K562 (cell line): ENCODE measurements at regions not wholly inside any gene's neighbourhood (a gene's known extent, or its start where the extent isn't known, plus 50 kb on each side); places are given as distances from the start of the nearest gene placed in this dataset.

Experiments
- ARID2 ChIP-seq: fragments of 450-650 bp; IDR thresholded peaks from 2 replicates; pipeline ENCODE4 v1.6.1; 2017; ENCODE audit warnings: antibody characterized with exemption, mild to moderate bottlenecking
- FOXM1 ChIP-seq, 2 experiments: fragments of 450-650 bp in 1 of 2; sonication (generic) in 1 of 2; formaldehyde crosslinking in 1 of 2; IDR thresholded peaks; 2 replicates each; pipeline versions ENCODE4 v1.6.1 to v1.9.0; 2017 to 2022; ENCODE audit warnings: low read depth in 2 of 2, mild to moderate bottlenecking in 2 of 2, missing genetic modification reagents in 1 of 2, moderate library complexity in 1 of 2
- MECOM ChIP-seq: fragments of 250-450 bp; sonication (Bioruptor Pico); IDR thresholded peaks from 2 replicates; pipeline ENCODE4 v1.8.0; 2022; ENCODE audit warnings: inconsistent platforms
- PCBP2 ChIP-seq: fragments of 200-400 bp; formaldehyde crosslinking; IDR thresholded peaks from 2 replicates; pipeline ENCODE4 v1.6.1; 2018; ENCODE audit warnings: low read length, low read depth, mild to moderate bottlenecking, moderate library complexity; ENCODE audit not compliant: poor library complexity, severe bottlenecking
- POLR2A ChIP-seq: fragments of 450-650 bp; conservative IDR thresholded peaks from 2 replicates; pipeline ENCODE4 v1.6.1; 2016
- POLR2AphosphoS5 ChIP-seq: IDR thresholded peaks from 2 replicates; pipeline ENCODE4 v1.6.1; 2011; ENCODE audit warnings: mild to moderate bottlenecking, low read depth, low read length, moderate library complexity; ENCODE audit not compliant: control insufficient read depth, insufficient read depth
- TARDBP ChIP-seq: fragments of 450-650 bp; IDR thresholded peaks from 2 replicates; pipeline ENCODE4 v1.6.1; 2016
- TEAD2 ChIP-seq: fragments of 450-650 bp; IDR thresholded peaks from 2 replicates; pipeline ENCODE4 v1.6.1; 2016; ENCODE audit warnings: missing genetic modification characterization, control low read depth, missing compliant biosample characterization
- ZFP36 ChIP-seq: fragments of 150-350 bp; IDR thresholded peaks from 2 replicates; pipeline ENCODE4 v1.6.1; 2018; ENCODE audit warnings: low read length, low read depth; ENCODE audit not compliant: partially characterized antibody
- ZNF121 ChIP-seq: sonication (generic); formaldehyde crosslinking; conservative IDR thresholded peaks from 2 replicates; pipeline ENCODE4 v1.8.0; 2022; ENCODE audit warnings: missing genetic modification reagents
- TF ChIP-seq, protein P1 (sequence below): sonication (generic); formaldehyde crosslinking; IDR thresholded peaks from 2 replicates; pipeline ENCODE4 v1.8.1; 2023; ENCODE audit warnings: mild to moderate bottlenecking, missing genetic modification reagents
- TF ChIP-seq, protein P2 (sequence below): fragments of 450-650 bp; formaldehyde crosslinking; IDR thresholded peaks from 2 replicates; pipeline ENCODE4 v1.4.0; 2022; ENCODE audit warnings: mild to moderate bottlenecking, moderate library complexity

DNA sequence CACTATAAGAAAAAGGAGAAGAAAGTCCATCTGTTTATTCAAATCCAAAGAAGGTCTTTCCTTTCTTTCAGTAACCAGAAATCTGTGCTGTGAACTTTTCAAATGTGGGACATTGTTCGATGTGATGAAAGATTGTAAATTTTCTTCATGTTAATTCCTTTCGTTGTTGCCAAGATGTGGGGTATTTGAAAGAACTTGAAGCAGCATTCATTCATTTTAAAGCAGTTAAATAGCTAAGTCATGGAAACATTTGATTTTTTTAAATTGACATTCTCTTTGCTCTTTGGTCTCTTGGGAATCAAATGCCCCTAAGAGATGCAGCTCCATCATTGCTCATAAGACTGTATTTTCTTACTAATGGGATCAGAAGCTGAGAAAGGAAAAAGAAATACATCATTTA is 93.7 kb upstream of the EHBP1 start:
- TF ChIP-seq TEAD2 (no peak), POLR2AphosphoS5 (no peak), ZFP36 (no peak), POLR2A (no peak), TARDBP (no peak), MECOM (no peak), FOXM1 (IDR thresholded peaks at IDR 0.05; ENCODE audit: low read depth) (no peak), FOXM1 (CRISPR knock-in tag; IDR thresholded peaks at IDR 0.05; ENCODE audit: low read depth) (no peak), PCBP2 (no peak), ZNF121 (no peak), ARID2 (no peak)
- TF ChIP-seq, protein P1, sequence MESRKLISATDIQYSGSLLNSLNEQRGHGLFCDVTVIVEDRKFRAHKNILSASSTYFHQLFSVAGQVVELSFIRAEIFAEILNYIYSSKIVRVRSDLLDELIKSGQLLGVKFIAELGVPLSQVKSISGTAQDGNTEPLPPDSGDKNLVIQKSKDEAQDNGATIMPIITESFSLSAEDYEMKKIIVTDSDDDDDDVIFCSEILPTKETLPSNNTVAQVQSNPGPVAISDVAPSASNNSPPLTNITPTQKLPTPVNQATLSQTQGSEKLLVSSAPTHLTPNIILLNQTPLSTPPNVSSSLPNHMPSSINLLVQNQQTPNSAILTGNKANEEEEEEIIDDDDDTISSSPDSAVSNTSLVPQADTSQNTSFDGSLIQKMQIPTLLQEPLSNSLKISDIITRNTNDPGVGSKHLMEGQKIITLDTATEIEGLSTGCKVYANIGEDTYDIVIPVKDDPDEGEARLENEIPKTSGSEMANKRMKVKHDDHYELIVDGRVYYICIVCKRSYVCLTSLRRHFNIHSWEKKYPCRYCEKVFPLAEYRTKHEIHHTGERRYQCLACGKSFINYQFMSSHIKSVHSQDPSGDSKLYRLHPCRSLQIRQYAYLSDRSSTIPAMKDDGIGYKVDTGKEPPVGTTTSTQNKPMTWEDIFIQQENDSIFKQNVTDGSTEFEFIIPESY (CRISPR knock-in tag), result no peak
- TF ChIP-seq, protein P2, sequence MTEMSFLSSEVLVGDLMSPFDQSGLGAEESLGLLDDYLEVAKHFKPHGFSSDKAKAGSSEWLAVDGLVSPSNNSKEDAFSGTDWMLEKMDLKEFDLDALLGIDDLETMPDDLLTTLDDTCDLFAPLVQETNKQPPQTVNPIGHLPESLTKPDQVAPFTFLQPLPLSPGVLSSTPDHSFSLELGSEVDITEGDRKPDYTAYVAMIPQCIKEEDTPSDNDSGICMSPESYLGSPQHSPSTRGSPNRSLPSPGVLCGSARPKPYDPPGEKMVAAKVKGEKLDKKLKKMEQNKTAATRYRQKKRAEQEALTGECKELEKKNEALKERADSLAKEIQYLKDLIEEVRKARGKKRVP (CRISPR knock-in tag), result no peak
